Endothelial cell of umbilical vein (primary cell): ENCODE measurements at regions not wholly inside any gene's neighbourhood (a gene's known extent, or its start where the extent isn't known, plus 50 kb on each side); places are given as distances from the start of the nearest gene placed in this dataset.

ENCODE experiments used
- EZH2 ChIP-seq: IDR thresholded peaks from 2 replicates; pipeline ENCODE4 v1.6.1; 2012; ENCODE audit warnings: borderline replicate concordance, low read depth, mild to moderate bottlenecking, moderate library complexity, low read length, inconsistent platforms; ENCODE audit not compliant: severe bottlenecking
- FOS ChIP-seq: IDR thresholded peaks from 2 replicates; pipeline ENCODE4 v1.6.1; 2011; ENCODE audit warnings: mild to moderate bottlenecking, low read length, moderate library complexity, borderline replicate concordance; ENCODE audit not compliant: insufficient read depth
- GATA2 ChIP-seq: IDR thresholded peaks from 2 replicates; pipeline ENCODE4 v1.7.0; 2011; ENCODE audit warnings: low read depth, mild to moderate bottlenecking, moderate library complexity, mixed read lengths, low read length; ENCODE audit not compliant: insufficient read length, insufficient read depth
- POLR2A ChIP-seq: IDR thresholded peaks from 2 replicates; pipeline ENCODE4 v1.6.1; 2012; ENCODE audit warnings: low read depth, mild to moderate bottlenecking, control low read depth, low read length
- POLR2AphosphoS5 ChIP-seq: IDR thresholded peaks from 2 replicates; pipeline ENCODE4 v1.6.1; 2012; ENCODE audit warnings: low read depth, mild to moderate bottlenecking, control low read depth, low read length, moderate library complexity; ENCODE audit not compliant: insufficient read depth
- TF ChIP-seq, protein P1 (sequence below), 2 donors: IDR thresholded peaks; 1 replicate in 1 of 2; 2 replicates in 1 of 2; pipeline ENCODE4 v1.5.1; 2011; ENCODE audit warnings: low read length in 2 of 2, mild to moderate bottlenecking in 2 of 2, moderate library complexity in 2 of 2, control low read depth in 1 of 2, inconsistent platforms in 1 of 2, low read depth in 1 of 2; ENCODE audit not compliant: insufficient read depth in 1 of 2; ENCODE audit errors: extremely low read depth in 1 of 2
- TF ChIP-seq, protein P2 (sequence below): IDR thresholded peaks from 2 replicates; pipeline ENCODE4 v1.6.1; 2011; ENCODE audit not compliant: insufficient read depth, insufficient read length

DNA sequence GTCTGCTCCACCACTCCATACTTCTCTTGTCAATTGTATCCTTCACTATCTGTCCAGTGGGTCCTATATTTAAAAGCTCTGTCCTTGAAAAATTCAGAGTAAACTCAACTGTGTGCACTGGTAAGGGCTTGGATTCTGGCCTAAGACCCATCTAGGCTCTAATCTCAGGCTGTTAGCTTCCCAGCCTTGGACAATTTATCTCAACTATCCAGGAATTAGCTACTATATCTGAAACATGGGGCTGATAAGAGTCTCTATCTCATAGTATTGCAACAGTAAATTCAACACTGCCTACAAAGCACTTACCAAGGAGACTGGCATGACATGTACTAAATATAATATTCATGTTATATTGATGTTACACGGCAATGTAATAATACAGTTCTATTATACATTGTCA is 303.4 kb downstream of the XPNPEP1 start:
- TF ChIP-seq, protein P1, sequence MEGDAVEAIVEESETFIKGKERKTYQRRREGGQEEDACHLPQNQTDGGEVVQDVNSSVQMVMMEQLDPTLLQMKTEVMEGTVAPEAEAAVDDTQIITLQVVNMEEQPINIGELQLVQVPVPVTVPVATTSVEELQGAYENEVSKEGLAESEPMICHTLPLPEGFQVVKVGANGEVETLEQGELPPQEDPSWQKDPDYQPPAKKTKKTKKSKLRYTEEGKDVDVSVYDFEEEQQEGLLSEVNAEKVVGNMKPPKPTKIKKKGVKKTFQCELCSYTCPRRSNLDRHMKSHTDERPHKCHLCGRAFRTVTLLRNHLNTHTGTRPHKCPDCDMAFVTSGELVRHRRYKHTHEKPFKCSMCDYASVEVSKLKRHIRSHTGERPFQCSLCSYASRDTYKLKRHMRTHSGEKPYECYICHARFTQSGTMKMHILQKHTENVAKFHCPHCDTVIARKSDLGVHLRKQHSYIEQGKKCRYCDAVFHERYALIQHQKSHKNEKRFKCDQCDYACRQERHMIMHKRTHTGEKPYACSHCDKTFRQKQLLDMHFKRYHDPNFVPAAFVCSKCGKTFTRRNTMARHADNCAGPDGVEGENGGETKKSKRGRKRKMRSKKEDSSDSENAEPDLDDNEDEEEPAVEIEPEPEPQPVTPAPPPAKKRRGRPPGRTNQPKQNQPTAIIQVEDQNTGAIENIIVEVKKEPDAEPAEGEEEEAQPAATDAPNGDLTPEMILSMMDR (IDR thresholded peaks at IDR 0.05; ENCODE audit: extremely low read depth in 1 of 2, insufficient read depth in 1 of 2, low read depth in 1 of 2, low read length in 2 of 2) = no peak
- no peak for TF ChIP-seq GATA2
- no peak for TF ChIP-seq POLR2A
- TF ChIP-seq POLR2AphosphoS5 = no peak
- TF ChIP-seq, protein P2, sequence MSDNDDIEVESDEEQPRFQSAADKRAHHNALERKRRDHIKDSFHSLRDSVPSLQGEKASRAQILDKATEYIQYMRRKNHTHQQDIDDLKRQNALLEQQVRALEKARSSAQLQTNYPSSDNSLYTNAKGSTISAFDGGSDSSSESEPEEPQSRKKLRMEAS = no peak
- no peak for TF ChIP-seq EZH2
- no peak for TF ChIP-seq FOS
